Kidney epithelial cell (primary cell): ENCODE measurements at regions not wholly inside any gene's neighbourhood (a gene's known extent, or its start where the extent isn't known, plus 50 kb on each side); places are given as distances from the start of the nearest gene placed in this dataset.

ENCODE experiments used
- DNase-seq: peaks from one replicate; pipeline ENCODE4 v3.0.0-alpha.2; 2010; ENCODE audit warnings: low read depth
- H3K27me3 ChIP-seq: 2 replicates; pipeline ENCODE4 v1.6.0; 2011; ENCODE audit warnings: low read length; ENCODE audit not compliant: control insufficient read depth, insufficient read depth
- H3K36me3 ChIP-seq: 2 replicates; pipeline ENCODE4 v1.5.1; 2011; ENCODE audit warnings: low read length; ENCODE audit not compliant: control insufficient read depth, insufficient read depth
- H3K4me3 ChIP-seq: 2 replicates; pipeline ENCODE4 v1.5.1; 2011; ENCODE audit warnings: low read depth, mild to moderate bottlenecking, control low read depth, low read length
- TF ChIP-seq, protein P1 (sequence below): IDR thresholded peaks from 2 replicates; pipeline ENCODE4 v1.5.1; 2011; ENCODE audit warnings: mild to moderate bottlenecking, moderate library complexity, low read length, control low read depth, inconsistent platforms; ENCODE audit not compliant: insufficient read depth, poor library complexity, severe bottlenecking

DNA sequence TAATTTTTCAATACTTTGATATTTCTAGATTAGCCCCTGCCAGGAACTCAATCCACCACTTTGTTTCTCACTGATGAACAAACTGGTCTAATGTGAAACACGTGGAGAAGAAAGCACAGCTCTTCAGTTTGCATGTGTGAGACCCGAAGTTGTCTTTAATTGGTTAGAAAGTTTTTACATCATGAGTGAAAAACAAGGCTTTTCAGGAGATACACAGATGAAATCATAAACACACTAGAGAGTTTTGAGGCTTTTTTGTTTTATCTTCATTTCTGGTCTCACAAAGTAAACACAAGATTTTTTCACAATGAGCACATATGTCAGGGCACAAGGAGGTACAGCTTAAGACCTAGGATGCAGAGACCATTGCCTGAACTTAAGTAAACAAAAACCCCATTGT, 84.5 kb upstream of the MOCS2 start:
- no peak overlapping the region for H3K4me3 ChIP-seq
- TF ChIP-seq, protein P1, sequence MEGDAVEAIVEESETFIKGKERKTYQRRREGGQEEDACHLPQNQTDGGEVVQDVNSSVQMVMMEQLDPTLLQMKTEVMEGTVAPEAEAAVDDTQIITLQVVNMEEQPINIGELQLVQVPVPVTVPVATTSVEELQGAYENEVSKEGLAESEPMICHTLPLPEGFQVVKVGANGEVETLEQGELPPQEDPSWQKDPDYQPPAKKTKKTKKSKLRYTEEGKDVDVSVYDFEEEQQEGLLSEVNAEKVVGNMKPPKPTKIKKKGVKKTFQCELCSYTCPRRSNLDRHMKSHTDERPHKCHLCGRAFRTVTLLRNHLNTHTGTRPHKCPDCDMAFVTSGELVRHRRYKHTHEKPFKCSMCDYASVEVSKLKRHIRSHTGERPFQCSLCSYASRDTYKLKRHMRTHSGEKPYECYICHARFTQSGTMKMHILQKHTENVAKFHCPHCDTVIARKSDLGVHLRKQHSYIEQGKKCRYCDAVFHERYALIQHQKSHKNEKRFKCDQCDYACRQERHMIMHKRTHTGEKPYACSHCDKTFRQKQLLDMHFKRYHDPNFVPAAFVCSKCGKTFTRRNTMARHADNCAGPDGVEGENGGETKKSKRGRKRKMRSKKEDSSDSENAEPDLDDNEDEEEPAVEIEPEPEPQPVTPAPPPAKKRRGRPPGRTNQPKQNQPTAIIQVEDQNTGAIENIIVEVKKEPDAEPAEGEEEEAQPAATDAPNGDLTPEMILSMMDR = no peak
- no peak for DNase-seq

DNA sequence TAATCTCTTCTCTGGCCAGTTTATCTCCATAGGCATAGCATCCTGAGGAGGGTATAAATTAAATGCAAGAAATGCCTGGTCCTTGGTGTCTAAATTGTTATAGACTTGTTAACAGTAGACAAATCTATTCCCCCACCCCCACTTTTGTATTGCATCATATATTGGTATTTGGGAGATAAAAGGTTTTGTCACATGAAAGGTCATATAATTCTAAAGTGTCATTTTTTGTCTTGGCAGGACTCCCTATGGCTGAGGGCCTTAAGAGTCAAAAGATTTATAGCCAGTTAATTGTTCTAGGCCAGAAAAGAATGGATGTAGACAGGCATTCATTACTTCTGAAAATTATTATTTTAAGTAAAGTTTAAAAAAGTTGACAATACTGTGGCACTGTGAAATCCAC, 90.3 kb upstream of the MOCS2 start:
- no peak for DNase-seq
- H3K36me3 ChIP-seq = no peaks in the 10 kb centered on the region
- no peak overlapping the region for H3K4me3 ChIP-seq
- TF ChIP-seq, protein P1 = no peak
- no peaks in the 10 kb centered on the region for H3K27me3 ChIP-seq

More for the DNA sequence above, 84.5 kb upstream of the MOCS2 start:
- H3K27me3 ChIP-seq = no peaks in the 10 kb centered on the region
- H3K36me3 ChIP-seq = no peaks in the 10 kb centered on the region

DNA sequence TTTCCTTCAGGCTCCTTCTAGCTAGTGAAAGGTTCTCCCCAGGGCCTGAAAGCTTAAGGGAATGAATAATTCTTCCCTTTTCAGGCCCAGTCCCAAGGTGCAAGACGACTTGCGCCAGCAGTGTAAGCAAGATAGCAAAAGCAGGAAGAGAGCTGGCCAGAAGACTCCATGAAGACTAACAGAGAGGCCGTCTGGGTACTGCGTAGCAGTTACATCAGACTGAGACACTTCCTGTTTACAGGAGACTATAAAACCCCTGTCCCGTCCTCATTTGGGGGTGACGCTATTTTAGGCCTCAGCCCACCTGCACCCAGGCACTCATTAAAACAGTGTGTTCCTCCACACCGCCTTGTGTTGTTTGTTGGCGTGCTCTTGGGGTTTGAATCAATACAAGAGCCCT, 90.7 kb upstream of the MOCS2 start:
- TF ChIP-seq, protein P1 = no peak

DNA sequence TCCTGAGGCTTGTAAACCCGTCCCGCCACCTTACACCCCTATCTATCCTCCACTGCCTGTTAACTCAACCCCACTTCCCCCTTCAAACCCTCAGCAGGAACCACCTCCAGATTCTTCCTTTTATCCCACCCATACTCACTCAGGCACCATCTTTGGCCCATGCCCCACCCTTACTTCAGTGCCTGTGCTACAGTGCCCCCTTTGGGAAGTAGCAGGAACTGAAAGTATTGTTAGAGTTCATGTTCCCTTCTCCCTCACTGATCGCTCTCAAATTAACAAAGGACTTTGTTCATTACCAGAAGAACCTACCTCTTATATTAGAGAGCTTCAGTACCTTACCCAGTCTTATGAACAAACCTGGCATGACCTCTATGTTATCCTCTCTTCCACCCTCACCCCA, 92.2 kb upstream of the MOCS2 start:
- no peak overlapping the region for H3K4me3 ChIP-seq
- H3K36me3 ChIP-seq = no peaks in the 10 kb centered on the region
- no peak for DNase-seq
- no peaks in the 10 kb centered on the region for H3K27me3 ChIP-seq
- TF ChIP-seq, protein P1 = peak; percentile 12

More for the DNA sequence above, 90.7 kb upstream of the MOCS2 start:
- Histone ChIP-seq H3K27me3 (no peaks in the 10 kb centered on the region), H3K4me3 (no peak overlapping the region), H3K36me3 (no peaks in the 10 kb centered on the region)
- DNase-seq = no peak

DNA sequence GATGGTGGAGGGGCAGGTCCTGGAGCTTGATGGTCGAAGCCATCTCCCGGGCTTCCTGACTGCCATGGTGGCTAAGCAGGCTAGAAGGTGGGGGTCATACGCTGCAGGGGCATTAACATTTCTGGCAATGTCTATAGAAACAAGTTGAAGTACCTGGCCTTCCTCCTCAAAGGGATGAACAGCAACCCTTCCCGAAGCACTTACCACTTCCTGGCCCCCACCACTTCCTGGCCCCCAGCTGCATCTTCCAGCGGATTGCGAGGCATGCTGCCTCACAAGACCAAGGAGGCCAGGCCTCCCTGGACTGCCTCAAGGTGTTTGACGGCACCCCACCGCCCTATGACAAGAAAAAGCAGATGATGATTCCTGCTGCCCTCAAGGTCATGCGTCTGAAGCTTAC, 97.0 kb upstream of the MOCS2 start:
- Histone ChIP-seq H3K4me3 (no peak overlapping the region), H3K36me3 (no peaks in the 10 kb centered on the region), H3K27me3 (no peaks in the 10 kb centered on the region)
- TF ChIP-seq, protein P1 = no peak
- no peak for DNase-seq

DNA sequence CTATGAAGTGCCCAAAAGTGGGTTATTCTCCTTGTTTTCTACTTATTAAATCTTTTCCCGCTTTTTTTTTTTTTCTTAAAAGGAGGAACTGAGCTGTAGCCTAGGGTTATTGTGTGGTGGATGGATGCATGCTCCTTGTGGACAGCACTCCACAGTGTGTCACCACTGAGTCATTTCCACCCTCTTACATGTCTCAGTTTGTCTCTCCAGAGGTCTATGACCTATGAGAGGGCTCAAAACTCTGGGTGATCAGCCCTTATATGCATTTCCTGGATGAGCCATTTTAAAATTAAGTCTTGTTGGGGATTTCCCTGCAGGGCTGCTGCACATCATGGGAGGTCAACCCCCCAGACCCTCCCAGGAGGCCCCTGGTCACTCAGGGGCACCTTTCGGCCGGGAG, 102.2 kb upstream of the MOCS2 start:
- peak; percentile 10 for DNase-seq

More for the DNA sequence above, 102.2 kb upstream of the MOCS2 start:
- Histone ChIP-seq H3K27me3 (no peaks in the 10 kb centered on the region), H3K4me3 (no peak overlapping the region), H3K36me3 (no peaks in the 10 kb centered on the region)
- TF ChIP-seq, protein P1 = no peak
